Panc1 (cell line): ENCODE measurements at regions not wholly inside any gene's neighbourhood (a gene's known extent, or its start where the extent isn't known, plus 50 kb on each side); places are given as distances from the start of the nearest gene placed in this dataset.

ENCODE experiments used
- ATAC-seq: fragments of 200-7000 bp; cut with Tn5 transposase; 2 replicates; pipeline ENCODE4 v1.9.1; 2020; ENCODE audit warnings: mild to moderate bottlenecking, moderate library complexity
- BruUV-seq: library from RNA; stranded (reverse); fragments of 400-500 nt; replicated peaks from 2 replicates; lab custom pipeline; 2021; lab: Mats Ljungman, UMichigan
- CTCF ChIA-PET: fragments of 300-600 bp; sonication (Branson Sonifier 250); formaldehyde crosslinking; loops from one replicate; lab custom pipeline; 2022; ENCODE audit warnings: antibody characterized with exemption; lab: Charles Lee
- POLR2A ChIA-PET: fragments of 300-600 bp; sonication (Branson Sonifier 250); formaldehyde crosslinking; loops from one replicate; lab custom pipeline; 2022; ENCODE audit warnings: antibody characterized with exemption; lab: Charles Lee
- DNase-seq: peaks from one replicate; pipeline ENCODE4 v3.0.0-alpha.2; 2010; ENCODE audit warnings: low read depth, low spot score
- H3K27ac ChIP-seq: 2 replicates; pipeline ENCODE4 v1.5.1; 2011; ENCODE audit warnings: mild to moderate bottlenecking, low read length, inconsistent platforms
- H3K27me3 ChIP-seq: fragments of 200-500 bp; sonication (Bioruptor generic); 2 replicates; pipeline ENCODE4 v1.6.0; 2014; ENCODE audit warnings: low read length, inconsistent platforms; ENCODE audit not compliant: control insufficient read depth, insufficient read depth
- H3K36me3 ChIP-seq: fragments of 200-500 bp; sonication (Bioruptor generic); 2 replicates; pipeline ENCODE4 v1.5.1; 2014; ENCODE audit warnings: inconsistent platforms, mild to moderate bottlenecking, low read length, moderate library complexity; ENCODE audit not compliant: control insufficient read depth, insufficient read depth
- H3K4me1 ChIP-seq: 2 replicates; pipeline ENCODE4 v1.5.1; 2011; ENCODE audit warnings: inconsistent platforms, mild to moderate bottlenecking, low read length, moderate library complexity; ENCODE audit not compliant: control insufficient read depth, insufficient read depth
- H3K4me3 ChIP-seq, 2 experiments: 2 replicates each; pipeline ENCODE4 v1.5.1; 2011 to 2012; ENCODE audit warnings: low read depth in 2 of 2, low read length in 2 of 2, mild to moderate bottlenecking in 2 of 2, inconsistent platforms in 1 of 2, moderate library complexity in 1 of 2
- H3K9me3 ChIP-seq: fragments of 200-500 bp; sonication (Bioruptor generic); 2 replicates; pipeline ENCODE4 v1.5.1; 2014; ENCODE audit warnings: low read depth, mild to moderate bottlenecking, inconsistent platforms, low read length, moderate library complexity; ENCODE audit not compliant: control insufficient read depth, insufficient read depth
- CTCF ChIP-seq: fragments of 450-650 bp; IDR thresholded peaks from 2 replicates; pipeline ENCODE4 v1.5.1; 2017; ENCODE audit warnings: mild to moderate bottlenecking
- POLR2AphosphoS5 ChIP-seq: IDR thresholded peaks from 2 replicates; pipeline ENCODE4 v1.6.1; 2012; ENCODE audit warnings: mild to moderate bottlenecking, low read depth, low read length, moderate library complexity
- SIN3A ChIP-seq: IDR thresholded peaks from 2 replicates; pipeline ENCODE4 v1.6.1; 2012; ENCODE audit warnings: low read depth, mild to moderate bottlenecking, low read length, moderate library complexity, borderline replicate concordance; ENCODE audit not compliant: insufficient read depth
- TCF7L2 ChIP-seq: IDR thresholded peaks from 2 replicates; pipeline ENCODE4 v1.6.1; 2011; ENCODE audit warnings: mild to moderate bottlenecking, low read depth, low read length, inconsistent platforms
- in situ Hi-C: cut with HindIII; loops from 2 replicates; pipeline ENCODE4 v1.10.0; 2016; ENCODE audit warnings: low sequenced_read_pairs, low pct_unique_long_range_greater_than_20kb
- intact Hi-C: fragments of 100-400 bp; cut with micrococcal nuclease; formaldehyde crosslinking; loops from one replicate; pipeline ENCODE4 v1.10.0; 2022; ENCODE audit not compliant: unreplicated experiment
- TF ChIP-seq, protein P1 (sequence below), 2 experiments: IDR thresholded peaks; 2 replicates each; pipeline ENCODE4 v1.6.1; 2011 to 2012; ENCODE audit warnings: low read depth in 2 of 2, control low read depth in 1 of 2, low read length in 1 of 2, mild to moderate bottlenecking in 1 of 2, moderate library complexity in 1 of 2; ENCODE audit not compliant: insufficient read depth in 1 of 2

GRCh38 chr10:124207391-124207790 is 114.0 kb upstream of the CHST15 start:
- ChIA-PET CTCF (interaction anchor here (0.6 kb wide), 1 partner anchor 210 kb away, joined by 3 read pairs; no protein-coding TSS in a partner anchor), POLR2A (no interaction called here)
- H3K4me1 ChIP-seq = no peaks in the 10 kb centered on the region
- intact Hi-C loops (no loop called here), in situ Hi-C loops (no loop called here)
- TF ChIP-seq TCF7L2 (no peak), POLR2AphosphoS5 (no peak), SIN3A (no peak), CTCF (no peak)
- TF ChIP-seq, protein P1, sequence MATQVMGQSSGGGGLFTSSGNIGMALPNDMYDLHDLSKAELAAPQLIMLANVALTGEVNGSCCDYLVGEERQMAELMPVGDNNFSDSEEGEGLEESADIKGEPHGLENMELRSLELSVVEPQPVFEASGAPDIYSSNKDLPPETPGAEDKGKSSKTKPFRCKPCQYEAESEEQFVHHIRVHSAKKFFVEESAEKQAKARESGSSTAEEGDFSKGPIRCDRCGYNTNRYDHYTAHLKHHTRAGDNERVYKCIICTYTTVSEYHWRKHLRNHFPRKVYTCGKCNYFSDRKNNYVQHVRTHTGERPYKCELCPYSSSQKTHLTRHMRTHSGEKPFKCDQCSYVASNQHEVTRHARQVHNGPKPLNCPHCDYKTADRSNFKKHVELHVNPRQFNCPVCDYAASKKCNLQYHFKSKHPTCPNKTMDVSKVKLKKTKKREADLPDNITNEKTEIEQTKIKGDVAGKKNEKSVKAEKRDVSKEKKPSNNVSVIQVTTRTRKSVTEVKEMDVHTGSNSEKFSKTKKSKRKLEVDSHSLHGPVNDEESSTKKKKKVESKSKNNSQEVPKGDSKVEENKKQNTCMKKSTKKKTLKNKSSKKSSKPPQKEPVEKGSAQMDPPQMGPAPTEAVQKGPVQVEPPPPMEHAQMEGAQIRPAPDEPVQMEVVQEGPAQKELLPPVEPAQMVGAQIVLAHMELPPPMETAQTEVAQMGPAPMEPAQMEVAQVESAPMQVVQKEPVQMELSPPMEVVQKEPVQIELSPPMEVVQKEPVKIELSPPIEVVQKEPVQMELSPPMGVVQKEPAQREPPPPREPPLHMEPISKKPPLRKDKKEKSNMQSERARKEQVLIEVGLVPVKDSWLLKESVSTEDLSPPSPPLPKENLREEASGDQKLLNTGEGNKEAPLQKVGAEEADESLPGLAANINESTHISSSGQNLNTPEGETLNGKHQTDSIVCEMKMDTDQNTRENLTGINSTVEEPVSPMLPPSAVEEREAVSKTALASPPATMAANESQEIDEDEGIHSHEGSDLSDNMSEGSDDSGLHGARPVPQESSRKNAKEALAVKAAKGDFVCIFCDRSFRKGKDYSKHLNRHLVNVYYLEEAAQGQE (IDR thresholded peaks at IDR 0.05; ENCODE audit: insufficient read depth in 1 of 2, low read depth in 2 of 2, low read length in 1 of 2) = no peak
- H3K27ac ChIP-seq = no peak overlapping the region
- no peak for ATAC-seq
- no peaks in the 10 kb centered on the region for H3K36me3 ChIP-seq
- H3K9me3 ChIP-seq = no peaks in the 10 kb centered on the region; the same call in 1 of the 2 replicates
- H3K4me3 ChIP-seq = no peak overlapping the region
- no peaks in the 10 kb centered on the region for H3K27me3 ChIP-seq
- DNase-seq = no peak
- no TSS peak for BruUV-seq

DNA sequence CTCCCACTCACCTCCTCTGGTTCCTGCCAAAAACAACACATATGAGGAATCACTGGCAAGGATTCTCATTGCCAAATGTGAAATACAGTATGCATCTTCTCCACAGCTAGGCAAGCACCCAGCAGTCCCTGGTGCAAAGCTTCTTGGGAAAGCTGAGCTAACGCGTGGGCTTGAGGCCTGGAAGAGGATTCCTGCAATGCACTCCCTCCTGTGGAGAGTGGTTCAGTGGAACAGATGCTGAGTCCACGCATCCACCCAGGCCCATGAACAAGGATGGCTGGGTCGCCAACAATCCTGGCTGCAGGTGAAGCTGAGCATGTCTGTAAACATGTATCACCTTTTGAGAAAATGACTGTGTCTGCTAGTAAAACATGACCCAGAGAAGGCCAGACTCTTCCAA is 113.2 kb upstream of the CHST15 start:
- ChIA-PET POLR2A (no interaction called here), CTCF (no interaction called here)
- Histone ChIP-seq H3K4me3 (no peak overlapping the region), H3K4me1 (no peaks in the 10 kb centered on the region), H3K27ac (no peak overlapping the region), H3K9me3 (no peaks in the 10 kb centered on the region; the same call in 1 of the 2 replicates), H3K27me3 (no peaks in the 10 kb centered on the region), H3K36me3 (no peaks in the 10 kb centered on the region)
- in situ Hi-C loops (no loop called here), intact Hi-C loops (no loop called here)
- no peak for ATAC-seq
- no TSS peak for BruUV-seq
- DNase-seq = no peak
- TF ChIP-seq, protein P1 (IDR thresholded peaks at IDR 0.05; ENCODE audit: insufficient read depth in 1 of 2, low read depth in 2 of 2, low read length in 1 of 2) = no peak
- TF ChIP-seq CTCF = no peak
- no peak for TF ChIP-seq SIN3A
